Upper lobe of left lung (tissue), 4 donors: ENCODE measurements at regions not wholly inside any gene's neighbourhood (a gene's known extent, or its start where the extent isn't known, plus 50 kb on each side); places are given as distances from the start of the nearest gene placed in this dataset.

Experiments used
- CTCF ChIP-seq, 6 experiments: fragments of 450-650 bp in 4 of 6; fragments of 200-600 bp in 2 of 6; sonication (generic) in 2 of 6; IDR thresholded peaks; one replicate each; pipeline ENCODE4 v1.5.1; 2016 to 2019; ENCODE audit warnings: antibody characterized with exemption in 6 of 6
- EP300 ChIP-seq, 4 donors: sonication (generic); formaldehyde crosslinking; IDR thresholded peaks; one replicate each; pipeline ENCODE4 v1.5.1; 2017; ENCODE audit warnings: antibody characterized with exemption in 4 of 4, control low read depth in 2 of 4
- POLR2A ChIP-seq, 4 donors: fragments of 450-650 bp; IDR thresholded peaks; one replicate each; pipeline ENCODE4 v1.5.1; 2016 to 2017; ENCODE audit warnings: antibody characterized with exemption in 4 of 4, mild to moderate bottlenecking in 2 of 4
- POLR2AphosphoS5 ChIP-seq, 2 donors: sonication (generic); formaldehyde crosslinking; IDR thresholded peaks; one replicate each; pipeline ENCODE4 v1.5.1; 2017; ENCODE audit warnings: antibody characterized with exemption in 2 of 2

GRCh38 chr2:149725234-149725633, 137.7 kb upstream of the MMADHC start:
- TF ChIP-seq CTCF (IDR thresholded peaks at IDR 0.05) (no peak), EP300 (IDR thresholded peaks at IDR 0.05) (no peak), POLR2AphosphoS5 (IDR thresholded peaks at IDR 0.05) (no peak), POLR2A (IDR thresholded peaks at IDR 0.05) (no peak)
